Left ventricle myocardium superior (tissue), 1 donor: ENCODE measurements at regions not wholly inside any gene's neighbourhood (a gene's known extent, or its start where the extent isn't known, plus 50 kb on each side); places are given as distances from the start of the nearest gene placed in this dataset.

Experiments
- ATAC-seq: fragments of 200-7000 bp; cut with Tn5 transposase; one replicate; pipeline ENCODE4 v1.9.1; 2020; ENCODE audit warnings: mild to moderate bottlenecking, moderate library complexity
- DNase-seq: peaks from one replicate; pipeline ENCODE4 v3.0.0-alpha.2; 2020
- intact Hi-C: fragments of 100-400 bp; cut with micrococcal nuclease; formaldehyde crosslinking; loops from one replicate; pipeline ENCODE4 v1.11.0; 2022
- donor health status: DM: no; HTN: yes; CAD: no; lungs with severe emphysema.

DNA sequence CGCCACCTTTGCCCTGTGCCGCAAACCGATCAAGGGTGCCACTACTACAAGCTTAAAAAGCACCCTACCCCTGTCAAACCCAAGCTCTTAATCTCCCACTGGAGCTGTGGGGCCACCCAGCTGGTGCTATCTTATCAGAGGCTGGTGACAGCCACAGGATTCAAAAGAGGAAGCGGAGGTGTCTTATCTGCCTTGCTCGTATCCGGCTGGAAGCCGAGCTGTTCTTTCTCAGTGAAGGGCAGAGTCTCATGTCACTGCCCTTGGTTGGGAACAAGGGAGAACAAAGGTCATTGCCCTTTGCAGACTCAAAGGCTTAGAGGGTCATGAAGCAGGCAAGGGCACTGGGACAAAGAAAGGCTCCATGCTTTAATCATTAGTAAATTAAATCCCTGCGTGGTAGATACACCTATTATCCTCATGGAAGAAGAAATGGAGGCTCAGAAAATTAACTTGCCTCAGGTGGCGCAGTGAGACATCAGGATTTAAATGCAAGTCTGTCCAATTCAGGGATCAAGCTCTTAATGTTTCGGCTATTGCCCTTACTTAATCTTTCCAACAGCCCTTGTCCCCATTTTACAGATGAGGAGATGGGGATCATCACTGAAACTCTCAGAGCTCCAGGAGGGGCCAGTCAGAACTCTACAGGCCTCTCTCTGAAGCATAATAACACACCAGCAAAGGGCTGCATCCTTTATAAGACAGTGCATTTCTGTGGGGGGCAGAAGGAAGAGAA is 360.0 kb upstream of the PROK2 start:
- intact Hi-C loops, result no loop called here
- peak; percentile 94 for ATAC-seq
- peak; percentile 39 for DNase-seq

DNA sequence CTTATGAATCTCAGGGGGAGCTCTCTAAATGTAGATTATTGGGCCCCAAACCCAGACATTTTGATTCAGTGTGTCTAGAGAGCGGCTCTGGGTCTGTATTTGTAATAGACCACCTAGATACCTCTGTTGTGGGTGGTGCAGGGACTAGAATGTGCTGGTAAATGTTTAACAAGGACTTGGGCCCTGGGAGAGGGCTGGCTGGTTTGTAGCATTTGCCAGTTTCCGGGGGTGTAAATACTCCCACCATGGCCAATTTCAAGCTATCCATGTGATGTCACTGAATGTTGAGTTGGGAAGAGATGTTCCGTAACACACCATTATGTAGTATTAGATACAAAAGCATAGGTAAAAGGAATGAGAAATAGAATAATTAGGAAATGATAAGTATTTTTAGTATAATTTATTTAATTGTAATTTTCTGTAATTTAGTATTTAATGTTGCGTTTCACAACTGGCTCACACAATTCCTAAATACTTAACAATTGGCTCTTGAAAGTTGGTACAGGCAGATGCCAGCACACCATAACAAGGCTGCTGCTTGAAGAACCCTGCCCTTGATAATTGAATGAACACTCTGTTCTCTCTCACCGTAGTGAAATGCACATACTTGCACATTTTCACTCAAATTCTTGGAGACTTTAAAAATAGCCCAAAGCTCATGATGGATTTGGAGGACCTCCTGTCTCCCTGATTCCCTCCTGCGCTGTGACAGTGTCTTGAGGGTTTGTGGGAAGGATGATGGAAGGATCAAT is 359.2 kb upstream of the PROK2 start:
- DNase-seq (no peak), ATAC-seq (peak; percentile 32)
- intact Hi-C loops, result no loop called here

DNA sequence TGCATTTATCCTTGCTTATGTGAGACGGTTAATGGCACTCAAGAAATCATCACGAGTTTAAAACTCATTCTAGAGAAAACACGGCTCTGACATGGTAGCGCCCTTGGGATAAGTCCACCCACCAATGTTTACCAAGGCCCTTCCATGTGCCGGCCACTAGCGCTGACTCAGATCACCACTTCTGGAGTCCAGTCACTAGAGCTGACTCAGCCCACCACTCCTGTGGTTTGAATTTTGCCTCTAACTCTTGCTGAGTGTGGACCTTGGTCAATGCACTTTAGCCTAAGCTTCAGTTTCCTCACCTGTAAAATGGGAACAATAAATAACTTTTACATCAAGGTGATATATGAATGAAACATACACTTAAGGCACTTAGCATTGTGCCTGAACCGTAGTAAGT is 358.4 kb upstream of the PROK2 start:
- DNase-seq (no peak), ATAC-seq (no peak)
- intact Hi-C loops, result no loop called here

DNA sequence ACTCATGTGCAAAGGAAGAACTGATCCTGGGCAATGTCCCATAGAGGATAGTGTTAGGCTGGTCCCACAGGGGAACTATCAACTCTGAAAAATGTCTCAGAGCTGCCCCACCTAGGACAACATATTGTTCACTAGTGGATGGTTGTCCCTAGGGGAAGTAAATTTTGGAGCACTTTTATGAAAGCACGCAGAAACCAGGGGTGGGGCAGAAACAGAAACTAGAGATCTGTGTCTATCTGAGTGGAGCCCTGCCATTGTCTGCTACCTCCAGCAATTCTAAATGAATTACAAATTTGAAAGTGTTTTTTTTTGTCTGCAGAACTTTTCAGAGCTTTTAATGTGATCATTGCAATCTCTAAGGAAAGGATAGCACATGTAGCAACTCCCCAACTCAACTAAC is 357.1 kb upstream of the PROK2 start:
- no peak for ATAC-seq
- intact Hi-C loops, result no loop called here

DNA sequence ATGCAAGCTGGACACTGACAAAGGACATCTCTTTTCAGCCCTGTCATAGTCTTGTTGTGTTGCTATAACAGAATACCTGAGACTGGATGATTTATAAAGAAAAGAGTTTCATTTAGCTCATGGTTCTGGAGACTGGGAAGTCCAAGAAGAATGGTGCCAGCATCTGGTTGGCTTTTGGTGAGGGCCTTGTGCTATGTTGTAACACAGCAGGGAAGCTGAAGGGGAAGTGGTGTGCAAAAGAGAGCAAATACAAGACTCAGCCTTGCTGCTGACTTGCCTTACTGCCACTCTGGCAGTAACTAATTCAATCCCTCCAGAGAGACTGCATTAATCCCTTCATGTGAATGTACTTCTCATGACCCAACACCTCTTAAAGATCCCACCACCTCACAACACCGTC is 356.3 kb upstream of the PROK2 start:
- DNase-seq (no peak), ATAC-seq (no peak)
- intact Hi-C loops, result no loop called here

More for the DNA sequence above, 357.1 kb upstream of the PROK2 start:
- no peak for DNase-seq

DNA sequence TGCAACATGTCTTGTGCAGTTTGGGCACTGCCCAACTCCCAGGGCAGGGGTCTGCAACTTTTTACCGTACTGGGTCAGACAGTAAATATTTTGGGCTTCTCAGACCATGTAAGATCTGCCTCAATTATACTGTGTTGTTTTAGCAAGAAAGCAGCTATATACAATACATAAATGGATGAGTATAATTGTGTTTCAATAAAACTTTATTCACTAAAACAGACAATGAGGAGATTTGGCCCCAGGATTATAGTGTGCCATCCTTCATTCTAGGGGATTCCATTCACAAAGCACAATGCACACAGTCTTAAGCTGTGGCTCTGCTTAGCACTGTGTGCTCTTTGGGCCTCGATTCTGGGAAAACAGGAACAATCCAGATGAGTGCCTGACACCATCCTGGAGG is 354.4 kb upstream of the PROK2 start:
- intact Hi-C loops, result no loop called here
- ATAC-seq, result no peak
- no peak for DNase-seq

DNA sequence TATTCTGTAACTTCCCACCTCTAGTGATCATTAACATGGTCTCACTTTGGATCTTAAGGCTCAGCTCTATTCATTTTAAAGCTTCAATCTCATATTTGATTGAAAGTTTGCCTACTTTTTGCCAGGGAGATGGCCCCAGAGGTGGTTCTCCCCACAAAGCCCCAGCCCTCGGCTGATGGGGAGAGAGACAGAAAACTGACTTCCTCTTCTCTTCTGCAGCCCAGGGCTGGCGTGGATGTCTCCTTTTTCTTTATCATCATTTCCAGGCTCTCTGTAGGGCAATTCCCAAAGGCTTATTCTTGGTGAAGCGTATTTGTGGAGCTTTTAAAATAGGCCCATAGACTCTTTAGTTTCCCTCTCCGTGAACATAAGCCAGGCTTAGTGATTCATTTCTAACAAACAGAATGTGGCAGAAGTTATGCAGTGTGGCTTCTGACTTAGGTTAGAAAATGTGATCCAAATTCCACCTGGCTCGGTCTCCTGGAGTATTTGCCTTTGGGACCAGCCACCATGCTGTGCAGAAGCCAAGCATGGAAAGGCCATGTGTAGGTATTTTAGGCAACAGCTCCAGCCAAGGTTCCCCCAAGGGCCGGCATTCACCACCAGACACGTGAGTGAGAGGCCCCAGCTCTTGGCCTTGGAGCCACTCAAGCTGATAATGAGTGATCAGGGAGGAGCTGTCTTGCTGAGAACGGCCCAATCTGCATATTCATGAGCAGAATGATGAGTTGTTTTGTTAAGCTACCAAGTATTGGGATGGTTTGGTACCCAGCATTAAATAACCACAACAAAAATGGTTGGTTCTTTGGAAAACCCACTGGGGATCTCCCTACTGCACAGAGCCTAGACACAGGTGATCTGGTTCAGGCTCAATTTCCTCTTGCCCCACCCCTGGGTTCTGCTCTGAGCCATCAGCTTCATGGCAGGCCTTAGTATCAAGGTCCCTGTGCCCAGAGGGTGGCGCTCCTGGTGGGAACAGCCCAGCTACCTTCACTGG is 353.2 kb upstream of the PROK2 start:
- intact Hi-C loops, result no loop called here
- ATAC-seq (peak; percentile 95), DNase-seq (peak; percentile 58)

DNA sequence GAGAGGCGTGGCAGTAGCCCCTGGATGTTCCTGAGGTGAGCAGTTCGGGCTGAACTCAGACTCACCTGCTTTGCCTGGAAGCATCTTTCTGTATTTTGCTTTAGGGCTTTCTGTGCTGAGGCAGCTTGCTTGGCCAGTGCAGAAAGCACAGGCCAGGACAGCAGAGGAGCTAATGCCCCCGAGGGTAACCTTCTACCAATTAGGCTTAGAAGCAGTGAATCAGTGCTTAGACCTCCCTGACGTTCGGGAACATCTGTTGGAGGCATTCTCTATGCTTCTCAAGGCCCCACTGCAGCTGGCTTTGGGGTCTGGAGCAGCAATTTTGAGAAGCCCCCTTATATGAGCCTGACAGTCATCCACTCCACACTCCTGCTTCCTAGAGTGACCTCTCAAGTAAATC is 350.7 kb upstream of the PROK2 start:
- intact Hi-C loops, result no loop called here
- ATAC-seq (no peak), DNase-seq (no peak)

DNA sequence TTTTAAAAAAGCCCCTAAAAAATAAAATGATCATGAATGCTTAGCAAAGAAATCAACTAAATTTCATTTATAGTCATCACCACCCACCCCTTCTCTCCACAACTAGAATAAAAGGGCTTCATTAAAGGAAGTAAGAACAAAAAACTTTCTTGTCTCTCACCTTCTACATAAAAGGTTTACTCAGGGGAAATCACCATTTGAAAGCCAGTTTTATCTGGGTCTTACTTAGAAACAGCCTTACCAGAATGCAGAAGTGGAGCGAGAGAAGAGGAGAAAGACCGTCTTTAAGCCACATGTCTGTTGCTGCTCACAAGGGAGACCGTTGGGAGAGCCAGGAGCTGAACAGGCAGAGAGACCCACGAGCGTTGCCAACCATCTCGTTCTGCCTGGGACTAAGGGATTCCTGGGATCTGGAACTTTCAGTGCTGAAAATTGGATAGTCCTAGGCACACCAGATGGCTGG is 350.1 kb upstream of the PROK2 start:
- intact Hi-C loops, result no loop called here

DNA sequence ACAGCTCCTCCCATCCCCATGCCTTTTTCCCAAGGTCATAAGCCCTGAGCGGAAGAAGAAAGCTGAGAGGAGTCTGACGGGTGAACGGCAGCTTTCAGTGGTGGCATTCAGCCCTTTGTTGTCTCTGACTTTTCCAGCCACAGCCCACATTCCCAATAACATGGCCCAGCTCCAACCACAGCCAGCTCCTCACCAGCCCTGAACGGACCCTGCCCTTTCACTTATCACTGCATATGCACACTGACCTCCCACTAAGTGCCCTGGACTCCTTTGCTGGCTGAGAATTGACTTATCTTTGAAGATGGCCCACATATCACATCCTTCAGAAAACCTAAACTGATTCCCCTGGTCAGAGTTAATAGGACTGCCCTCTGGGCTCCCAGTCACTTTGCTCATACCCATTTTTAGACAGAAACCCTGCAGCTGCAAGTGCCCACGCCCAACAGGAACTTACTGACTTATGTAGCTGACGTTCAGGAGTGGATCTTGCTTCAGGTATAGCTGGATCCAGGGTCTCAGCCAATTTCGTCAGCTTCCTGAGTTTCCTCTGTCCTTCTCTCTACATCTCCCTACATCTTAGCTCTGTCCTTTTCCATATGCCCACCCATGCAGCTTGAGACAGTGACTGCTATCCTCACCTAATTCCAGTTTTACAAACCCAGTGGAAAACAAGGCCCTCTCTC is 348.5 kb upstream of the PROK2 start:
- ATAC-seq (no peak), DNase-seq (no peak)
- intact Hi-C loops, result no loop called here

More for the DNA sequence above, 350.1 kb upstream of the PROK2 start:
- ATAC-seq (no peak), DNase-seq (no peak)

DNA sequence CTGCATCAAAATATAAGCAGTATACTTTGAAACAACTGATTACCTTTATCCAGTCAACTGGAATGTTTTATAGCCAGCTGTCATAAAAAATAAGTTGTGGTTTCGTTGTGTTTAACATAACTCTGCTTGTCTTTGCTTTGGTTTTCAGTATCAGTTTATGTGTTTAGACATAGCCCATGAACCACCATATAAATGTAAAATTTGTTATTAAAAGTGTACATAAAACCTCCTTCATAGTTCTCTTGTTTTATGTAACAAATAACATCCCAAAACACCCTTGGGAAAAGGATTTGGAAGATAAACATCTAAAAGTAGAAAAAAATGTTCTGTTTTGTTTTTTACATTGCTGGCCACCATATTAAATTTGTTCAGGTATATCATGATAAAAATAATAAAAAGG is 347.0 kb upstream of the PROK2 start:
- DNase-seq, result no peak
- no peak for ATAC-seq
- intact Hi-C loops, result no loop called here

DNA sequence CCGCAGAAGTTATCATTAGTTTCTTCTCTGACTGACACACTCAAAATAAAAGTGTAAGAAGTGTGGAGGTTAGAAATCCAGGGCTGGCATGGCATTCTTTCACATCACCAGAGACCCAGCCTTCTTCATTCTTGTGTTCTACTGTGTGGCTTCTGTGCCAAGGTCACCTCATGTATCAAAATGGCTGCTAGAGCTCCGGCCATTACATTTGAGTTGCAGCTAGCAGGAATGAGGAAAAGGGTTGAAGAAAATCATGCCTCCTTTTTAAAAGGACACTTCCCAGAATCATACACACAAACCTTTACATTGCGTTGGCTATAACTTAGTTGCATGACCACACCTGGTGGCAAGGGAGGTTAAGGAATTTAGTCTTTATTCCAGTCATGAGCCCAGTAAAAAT is 345.6 kb upstream of the PROK2 start:
- ATAC-seq (no peak), DNase-seq (no peak)
- intact Hi-C loops, result no loop called here

DNA sequence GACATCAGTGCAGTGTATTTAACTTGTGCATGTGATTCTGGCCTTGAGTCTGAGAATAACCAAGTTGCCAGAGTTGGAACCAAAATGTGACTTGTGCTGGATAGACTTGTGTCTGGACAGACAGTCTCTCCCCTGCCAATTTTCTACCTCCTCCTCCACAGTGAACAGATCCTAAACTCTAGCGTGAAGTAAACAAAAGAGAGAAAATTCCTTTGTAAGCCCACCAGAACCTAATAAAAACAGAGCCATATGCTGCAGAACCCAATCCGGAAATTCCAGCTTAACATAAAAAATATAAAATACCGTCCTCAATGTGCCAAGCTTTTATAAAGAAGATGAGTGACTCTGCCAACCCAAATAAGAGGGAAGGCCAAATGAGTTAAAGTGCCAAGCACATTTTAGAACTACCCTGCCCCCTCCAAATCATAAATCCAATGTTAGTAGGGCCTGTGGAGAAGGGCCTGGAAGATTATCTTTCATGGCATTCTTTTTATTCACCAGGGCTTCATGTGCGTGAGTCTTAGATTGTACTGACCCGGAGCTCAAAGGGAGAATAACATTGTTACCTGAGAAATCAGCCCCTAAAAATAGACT is 344.6 kb upstream of the PROK2 start:
- intact Hi-C loops, result no loop called here
- no peak for DNase-seq
- ATAC-seq, result peak; percentile 51

DNA sequence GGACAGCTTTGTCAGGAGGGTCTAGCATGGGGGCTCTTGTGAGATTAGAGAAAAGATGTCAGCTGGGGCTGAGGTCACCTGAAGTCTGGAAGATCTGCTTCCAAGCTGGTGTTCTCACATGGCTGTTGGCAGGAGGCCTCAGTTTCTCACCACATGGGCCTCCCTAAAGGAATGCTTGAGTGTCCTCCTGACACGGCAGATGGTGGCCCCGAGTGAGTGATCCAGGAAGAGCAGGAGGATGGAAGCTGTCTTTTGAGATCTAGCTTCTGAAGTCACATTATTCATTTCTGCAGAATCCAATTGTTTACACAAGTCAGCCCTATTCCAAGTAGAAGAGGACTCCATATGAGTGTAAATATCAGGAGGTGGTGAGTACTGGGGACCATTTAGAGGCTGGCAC is 344.0 kb upstream of the PROK2 start:
- intact Hi-C loops, result no loop called here

DNA sequence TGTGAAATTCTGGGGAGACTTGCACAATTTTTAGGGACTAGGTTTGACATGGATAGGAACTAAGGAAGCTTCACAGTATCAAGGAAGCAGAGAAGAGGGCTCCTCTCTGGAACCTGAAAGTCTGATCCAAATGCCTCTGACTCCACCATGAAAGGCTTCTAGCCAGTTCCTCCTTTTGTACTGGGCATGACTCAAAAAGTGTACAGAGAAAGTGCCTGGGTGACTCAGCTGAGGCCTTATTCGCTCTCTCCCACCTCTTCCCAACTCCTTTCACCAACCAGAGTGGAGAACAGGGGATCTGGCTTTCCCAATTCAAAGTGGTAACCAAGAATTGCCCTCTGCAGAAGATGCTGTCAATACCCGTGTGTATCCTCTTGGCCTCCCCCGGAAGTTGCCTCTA is 342.9 kb upstream of the PROK2 start:
- intact Hi-C loops, result no loop called here
- ATAC-seq, result no peak
- DNase-seq, result no peak

More for the DNA sequence above, 344.0 kb upstream of the PROK2 start:
- no peak for DNase-seq
- ATAC-seq, result no peak

DNA sequence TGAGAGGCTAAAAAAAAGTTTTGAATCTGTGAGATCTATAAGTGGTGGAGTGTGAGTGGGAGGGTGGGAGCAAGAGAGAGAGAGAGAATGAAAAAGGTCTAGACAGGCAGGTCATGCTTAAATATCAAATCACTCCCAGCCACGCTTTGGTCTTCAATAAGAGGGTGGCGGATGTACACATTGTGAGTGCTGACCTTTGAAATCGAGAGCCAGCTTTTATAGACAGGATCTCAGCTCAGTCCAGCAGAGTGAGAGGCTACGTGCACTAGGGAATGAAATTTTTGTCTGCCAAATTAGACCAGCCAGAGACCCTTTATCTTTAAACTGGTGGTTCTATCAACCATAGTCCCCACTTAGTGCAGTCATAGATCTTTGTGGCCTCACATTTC is 342.3 kb upstream of the PROK2 start:
- intact Hi-C loops, result no loop called here
- DNase-seq (no peak), ATAC-seq (no peak)

DNA sequence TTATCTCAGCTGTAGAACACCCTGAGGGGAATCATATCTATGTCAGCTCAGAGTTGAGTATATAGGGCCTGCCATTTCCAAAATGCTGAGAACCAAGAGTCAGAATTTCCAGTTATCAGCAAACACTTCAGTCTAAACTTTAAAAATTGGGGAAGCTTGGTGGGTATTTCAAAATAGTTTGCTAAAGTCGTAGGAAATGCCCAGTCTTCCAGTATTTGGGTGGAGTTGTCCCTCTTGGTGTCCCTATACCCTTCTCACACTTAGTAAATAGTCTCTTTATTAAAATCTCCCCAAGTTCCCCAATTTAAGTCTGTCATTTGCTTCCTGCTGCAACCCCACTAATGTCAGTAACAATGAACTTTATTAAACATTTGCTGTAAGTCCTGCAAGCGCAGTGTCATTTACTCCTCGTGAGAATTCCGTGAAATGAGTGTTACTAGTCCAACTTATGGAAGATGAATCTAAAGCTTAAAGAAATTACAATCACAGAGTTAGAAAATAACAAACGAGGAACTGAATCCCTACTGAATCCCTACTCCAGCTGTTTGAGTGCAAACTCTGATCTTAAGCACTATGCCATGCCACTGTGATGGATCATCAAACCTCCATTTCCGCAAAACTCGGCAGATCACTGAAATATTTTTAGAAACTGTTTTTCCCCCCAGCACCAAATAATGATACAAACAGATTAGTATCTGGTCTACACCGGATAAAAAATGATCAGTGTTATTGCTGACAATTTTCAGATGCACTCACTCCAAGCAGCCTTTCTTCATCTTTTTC is 341.7 kb upstream of the PROK2 start:
- intact Hi-C loops, result no loop called here
- ATAC-seq, result no peak
- DNase-seq, result no peak

DNA sequence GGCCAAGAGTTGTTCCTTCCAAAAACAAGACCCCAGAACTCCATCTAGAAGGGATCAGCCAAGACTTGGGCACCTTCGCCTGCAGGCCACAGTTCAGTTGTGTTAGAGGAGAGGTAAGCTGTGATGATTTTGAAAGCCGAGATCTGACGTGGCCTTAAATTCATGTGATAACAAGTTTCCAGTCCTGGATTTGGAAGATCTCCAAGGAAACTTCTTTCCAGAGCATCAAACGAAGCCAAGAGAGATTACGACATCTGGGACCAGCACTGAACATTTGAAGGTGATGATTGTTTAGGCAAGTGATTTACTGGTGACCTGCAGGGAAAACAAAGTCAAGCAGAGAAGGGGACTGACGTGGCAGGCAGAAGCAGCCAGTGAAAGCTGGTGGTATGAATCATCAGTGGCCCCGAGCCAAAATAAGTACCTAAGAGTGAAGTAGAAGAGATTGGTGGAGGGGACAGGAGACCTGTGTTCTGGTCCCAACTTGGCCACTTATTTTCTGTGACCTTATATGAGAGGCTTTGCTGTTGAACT is 339.0 kb upstream of the PROK2 start:
- intact Hi-C loops, result no loop called here
- ATAC-seq (peak; percentile 94), DNase-seq (peak; percentile 52)
